CD8-positive, alpha-beta memory T cell (primary cell): ENCODE measurements at regions not wholly inside any gene's neighbourhood (a gene's known extent, or its start where the extent isn't known, plus 50 kb on each side); places are given as distances from the start of the nearest gene placed in this dataset.

Experiments
- CTCF ChIA-PET: fragments of 350-600 bp; sonication (Branson Sonifier 250); formaldehyde crosslinking; loops from one replicate; lab custom pipeline; 2021; ENCODE audit warnings: antibody characterized with exemption; lab: Charles Lee
- POLR2A ChIA-PET: fragments of 350-600 bp; sonication (Branson Sonifier 250); formaldehyde crosslinking; loops from one replicate; lab custom pipeline; 2021; ENCODE audit warnings: antibody characterized with exemption; lab: Charles Lee
- DNase-seq, 5 donors: peaks; one replicate each; pipeline versions ENCODE4 v3.0.0 to v3.0.0-alpha.2; 2020 to 2022; ENCODE audit warnings: mixed read lengths in 1 of 5
- H3K27ac ChIP-seq: one replicate; pipeline ENCODE4 v1.7.0; 2013; ENCODE audit warnings: low read depth, mild to moderate bottlenecking, low read length, moderate library complexity
- H3K27me3 ChIP-seq: 2 replicates; pipeline ENCODE4 v1.7.0; 2013; ENCODE audit warnings: low read length, mild to moderate bottlenecking; ENCODE audit not compliant: insufficient read depth, poor library complexity, severe bottlenecking
- H3K36me3 ChIP-seq: 2 replicates; pipeline ENCODE4 v1.7.0; 2013; ENCODE audit warnings: mild to moderate bottlenecking, low read length, moderate library complexity; ENCODE audit not compliant: insufficient read depth
- H3K4me1 ChIP-seq: 2 replicates; pipeline ENCODE4 v1.7.0; 2013; ENCODE audit warnings: mild to moderate bottlenecking, low read length, moderate library complexity; ENCODE audit not compliant: insufficient read depth
- H3K4me3 ChIP-seq: 2 replicates; pipeline ENCODE4 v1.7.0; 2013; ENCODE audit warnings: mild to moderate bottlenecking, low read length
- H3K9me3 ChIP-seq: 2 replicates; pipeline ENCODE4 v1.7.0; 2013; ENCODE audit warnings: mild to moderate bottlenecking, low read length
- H3K27ac Mint-ChIP-seq, 8 donors: one replicate each; pipeline ENCODE4 v1.8.0; 2020 to 2021; ENCODE audit warnings: mixed read lengths in 8 of 8, mild to moderate bottlenecking in 6 of 8, inconsistent platforms in 3 of 8, moderate library complexity in 3 of 8
- H3K27me3 Mint-ChIP-seq, 2 donors: one replicate each; pipeline ENCODE4 v1.8.0; 2020 to 2021; ENCODE audit warnings: mixed read lengths in 2 of 2, mild to moderate bottlenecking in 1 of 2, moderate library complexity in 1 of 2
- H3K36me3 Mint-ChIP-seq, 3 donors: one replicate each; pipeline ENCODE4 v1.8.0; 2020 to 2021; ENCODE audit warnings: mixed read lengths in 3 of 3, inconsistent platforms in 1 of 3, mild to moderate bottlenecking in 1 of 3
- H3K4me1 Mint-ChIP-seq, 3 donors: one replicate each; pipeline ENCODE4 v1.8.0; 2020 to 2021; ENCODE audit warnings: mixed read lengths in 3 of 3, inconsistent platforms in 1 of 3, mild to moderate bottlenecking in 1 of 3
- H3K4me3 Mint-ChIP-seq, 7 donors: one replicate each; pipeline ENCODE4 v1.8.0; 2020 to 2021; ENCODE audit warnings: mixed read lengths in 7 of 7, mild to moderate bottlenecking in 6 of 7, moderate library complexity in 4 of 7, inconsistent platforms in 2 of 7
- H3K9me3 Mint-ChIP-seq, 5 donors: one replicate each; pipeline ENCODE4 v1.8.0; 2020 to 2022; ENCODE audit warnings: mixed read lengths in 5 of 5, mild to moderate bottlenecking in 3 of 5, moderate library complexity in 2 of 5, inconsistent platforms in 1 of 5

GRCh38 chr3:78204977-78205376 lies 1165.1 kb downstream of the ROBO2 start:
- Histone ChIP-seq H3K27me3 (no peaks in the 10 kb centered on the region), H3K4me1 (no peaks in the 10 kb centered on the region), H3K4me3 (no peak overlapping the region), H3K36me3 (no peaks in the 10 kb centered on the region), H3K27ac (no peak overlapping the region), H3K9me3 (no peaks in the 10 kb centered on the region)
- no peaks in the 10 kb centered on the region for H3K4me1 Mint-ChIP-seq
- no peak overlapping the region for H3K4me3 Mint-ChIP-seq
- no peaks in the 10 kb centered on the region for H3K27me3 Mint-ChIP-seq
- no peak for DNase-seq
- no peaks in the 10 kb centered on the region for H3K36me3 Mint-ChIP-seq
- CTCF ChIA-PET, result no interaction called here
- H3K9me3 Mint-ChIP-seq, result peaks cover 2 to 17% (median 9%) of the 10 kb centered on the region in 5 donors
- POLR2A ChIA-PET, result no interaction called here
- H3K27ac Mint-ChIP-seq, result no peak overlapping the region

GRCh38 chr3:78221300-78221699 lies 1181.4 kb downstream of the ROBO2 start:
- no peaks in the 10 kb centered on the region for H3K4me1 ChIP-seq
- Mint-ChIP-seq H3K27ac (no peak overlapping the region), H3K36me3 (peaks cover 0 to 1% (median 0%) of the 10 kb centered on the region in 3 donors), H3K4me3 (no peak overlapping the region), H3K27me3 (peaks cover 0 to 1% of the 10 kb centered on the region in 2 donors), H3K4me1 (no peaks in the 10 kb centered on the region), H3K9me3 (peaks cover 7 to 29% (median 13%) of the 10 kb centered on the region in 5 donors)
- H3K27ac ChIP-seq, result no peak overlapping the region
- H3K4me3 ChIP-seq, result no peak overlapping the region
- H3K9me3 ChIP-seq, result no peaks in the 10 kb centered on the region
- DNase-seq, result no peak
- no peaks in the 10 kb centered on the region for H3K27me3 ChIP-seq
- CTCF ChIA-PET, result interaction anchor here (1.7 kb wide), 1 partner anchor 9 kb away, joined by 4 read pairs; no protein-coding TSS in a partner anchor
- H3K36me3 ChIP-seq, result no peaks in the 10 kb centered on the region
- POLR2A ChIA-PET, result no interaction called here

GRCh38 chr3:78221796-78222195 lies 1181.9 kb downstream of the ROBO2 start:
- Histone ChIP-seq H3K27ac (no peak overlapping the region), H3K4me1 (no peaks in the 10 kb centered on the region), H3K36me3 (no peaks in the 10 kb centered on the region), H3K4me3 (no peak overlapping the region), H3K9me3 (no peaks in the 10 kb centered on the region), H3K27me3 (no peaks in the 10 kb centered on the region)
- H3K4me1 Mint-ChIP-seq, result no peaks in the 10 kb centered on the region
- H3K27ac Mint-ChIP-seq, result no peak overlapping the region
- ChIA-PET CTCF (interaction anchor here (1.7 kb wide), 1 partner anchor 9 kb away, joined by 4 read pairs; no protein-coding TSS in a partner anchor), POLR2A (no interaction called here)
- peaks cover 0 to 1% (median 0%) of the 10 kb centered on the region in 3 donors for H3K36me3 Mint-ChIP-seq
- H3K27me3 Mint-ChIP-seq, result peaks cover 0 to 1% of the 10 kb centered on the region in 2 donors
- no peak for DNase-seq
- peaks cover 7 to 25% (median 15%) of the 10 kb centered on the region in 5 donors for H3K9me3 Mint-ChIP-seq
- H3K4me3 Mint-ChIP-seq, result no peak overlapping the region

GRCh38 chr3:78235841-78236240 lies 1195.9 kb downstream of the ROBO2 start:
- Mint-ChIP-seq H3K27ac (no peak overlapping the region), H3K9me3 (peaks cover 4 to 32% (median 15%) of the 10 kb centered on the region in 5 donors), H3K4me3 (no peak overlapping the region), H3K4me1 (no peaks in the 10 kb centered on the region), H3K36me3 (no peaks in the 10 kb centered on the region), H3K27me3 (peaks cover 0 to 1% of the 10 kb centered on the region in 2 donors)
- H3K9me3 ChIP-seq, result no peaks in the 10 kb centered on the region
- no peaks in the 10 kb centered on the region for H3K27me3 ChIP-seq
- no peaks in the 10 kb centered on the region for H3K36me3 ChIP-seq
- ChIA-PET CTCF (no interaction called here), POLR2A (no interaction called here)
- H3K27ac ChIP-seq, result no peak overlapping the region
- no peaks in the 10 kb centered on the region for H3K4me1 ChIP-seq
- H3K4me3 ChIP-seq, result no peak overlapping the region
- DNase-seq, result no peak

- ChIA-PET POLR2A (no interaction called here), CTCF (no interaction called here)
- no peaks in the 10 kb centered on the region for H3K27me3 ChIP-seq
- H3K27me3 Mint-ChIP-seq, result peaks cover 0 to 1% of the 10 kb centered on the region in 2 donors
- H3K4me1 ChIP-seq, result no peaks in the 10 kb centered on the region
- no peaks in the 10 kb centered on the region for H3K36me3 Mint-ChIP-seq
- peaks cover 12 to 36% (median 13%) of the 10 kb centered on the region in 5 donors for H3K9me3 Mint-ChIP-seq
- no peaks in the 10 kb centered on the region for H3K4me1 Mint-ChIP-seq
- no peak for DNase-seq
- no peak overlapping the region for H3K27ac ChIP-seq
- H3K9me3 ChIP-seq, result no peaks in the 10 kb centered on the region
- H3K4me3 Mint-ChIP-seq, result no peak overlapping the region
- no peak overlapping the region for H3K4me3 ChIP-seq
- no peak overlapping the region for H3K27ac Mint-ChIP-seq
- H3K36me3 ChIP-seq, result no peaks in the 10 kb centered on the region
These were observed 1198.9 kb downstream of the ROBO2 start for GRCh38 chr3:78238811-78239210.

GRCh38 chr3:78242724-78243123 lies 1202.8 kb downstream of the ROBO2 start:
- Mint-ChIP-seq H3K36me3 (no peaks in the 10 kb centered on the region), H3K27ac (no peak overlapping the region), H3K4me3 (no peak overlapping the region), H3K27me3 (peaks cover 0 to 1% of the 10 kb centered on the region in 2 donors), H3K9me3 (peaks cover 8 to 47% (median 15%) of the 10 kb centered on the region in 5 donors), H3K4me1 (no peaks in the 10 kb centered on the region)
- ChIA-PET POLR2A (no interaction called here), CTCF (no interaction called here)
- Histone ChIP-seq H3K4me3 (no peak overlapping the region), H3K4me1 (no peaks in the 10 kb centered on the region), H3K9me3 (no peaks in the 10 kb centered on the region), H3K36me3 (no peaks in the 10 kb centered on the region), H3K27me3 (no peaks in the 10 kb centered on the region), H3K27ac (no peak overlapping the region)
- DNase-seq, result no peak

- Histone ChIP-seq H3K4me1 (no peaks in the 10 kb centered on the region), H3K27ac (no peak overlapping the region), H3K9me3 (no peaks in the 10 kb centered on the region), H3K27me3 (no peaks in the 10 kb centered on the region), H3K4me3 (no peak overlapping the region), H3K36me3 (no peaks in the 10 kb centered on the region)
- Mint-ChIP-seq H3K9me3 (peaks cover 8 to 46% (median 14%) of the 10 kb centered on the region in 5 donors), H3K36me3 (no peaks in the 10 kb centered on the region), H3K4me3 (no peak overlapping the region), H3K27ac (no peak overlapping the region), H3K27me3 (no peaks in the 10 kb centered on the region), H3K4me1 (no peaks in the 10 kb centered on the region)
- ChIA-PET CTCF (no interaction called here), POLR2A (no interaction called here)
- no peak for DNase-seq
These were observed 1204.2 kb downstream of the ROBO2 start for GRCh38 chr3:78244136-78244535.

- H3K27ac Mint-ChIP-seq, result no peak overlapping the region
- H3K27me3 Mint-ChIP-seq, result no peaks in the 10 kb centered on the region
- H3K4me1 Mint-ChIP-seq, result no peaks in the 10 kb centered on the region
- no peak overlapping the region for H3K4me3 Mint-ChIP-seq
- Histone ChIP-seq H3K36me3 (no peaks in the 10 kb centered on the region), H3K27ac (no peak overlapping the region), H3K27me3 (no peaks in the 10 kb centered on the region), H3K4me3 (no peak overlapping the region), H3K9me3 (no peaks in the 10 kb centered on the region), H3K4me1 (no peaks in the 10 kb centered on the region)
- DNase-seq, result no peak
- no peaks in the 10 kb centered on the region for H3K36me3 Mint-ChIP-seq
- H3K9me3 Mint-ChIP-seq, result peaks cover 0 to 25% (median 10%) of the 10 kb centered on the region in 5 donors
- ChIA-PET CTCF (no interaction called here), POLR2A (no interaction called here)
These were observed 1209.4 kb downstream of the ROBO2 start for GRCh38 chr3:78249294-78249693.
